Lower leg skin (tissue), 4 donors: ENCODE measurements at regions not wholly inside any gene's neighbourhood (a gene's known extent, or its start where the extent isn't known, plus 50 kb on each side); places are given as distances from the start of the nearest gene placed in this dataset.

Experiments used
- DNase-seq, 2 donors: peaks; one replicate each; pipeline ENCODE4 v3.0.0-alpha.2; 2019; ENCODE audit warnings: low spot score in 2 of 2
- H3K4me3 ChIP-seq: fragments of 200-600 bp; sonication (generic); 2 replicates; pipeline ENCODE4 v1.5.1; 2017; ENCODE audit warnings: mild to moderate bottlenecking, low read depth; ENCODE audit not compliant: poor library complexity, severe bottlenecking
- CTCF ChIP-seq, 3 donors: fragments of 450-650 bp; IDR thresholded peaks; one replicate each; pipeline ENCODE4 v1.5.1; 2016; ENCODE audit warnings: antibody characterized with exemption in 3 of 3, mild to moderate bottlenecking in 3 of 3, moderate library complexity in 2 of 3
- POLR2A ChIP-seq, 2 donors: fragments of 450-650 bp; IDR thresholded peaks; one replicate each; pipeline ENCODE4 v1.6.1; 2016 to 2017; ENCODE audit warnings: antibody characterized with exemption in 2 of 2, mild to moderate bottlenecking in 1 of 2, moderate library complexity in 1 of 2
- WGBS, 2 donors: methylation state at CpG; one replicate each; pipeline ENCODE4 v1.1.5; 2018; 5-methylcytosine and 5-hydroxymethylcytosine counted together
- intact Hi-C: fragments of 100-400 bp; cut with DNase I; formaldehyde crosslinking; loops from one replicate; pipeline ENCODE4 v1.15.0; 2023; ENCODE audit warnings: low total_unique reads

- intact Hi-C loops: no loop called here
- no peak for DNase-seq
- WGBS, 2 donors: 35 to 48% methylated on average over 2 of the region's 2 CpGs
- no peak overlapping the region for H3K4me3 ChIP-seq
- no peak for TF ChIP-seq CTCF (IDR thresholded peaks at IDR 0.05)
- TF ChIP-seq POLR2A (IDR thresholded peaks at IDR 0.05): no peak
These were observed 404.1 kb upstream of the ATP11B start for GRCh38 chr3:182389071-182389815.

- intact Hi-C loops: no loop called here
- no peak for DNase-seq
- 74 to 78% methylated on average over 7 of the region's 7 CpGs for WGBS, 2 donors
- TF ChIP-seq CTCF (IDR thresholded peaks at IDR 0.05) (no peak), POLR2A (IDR thresholded peaks at IDR 0.05) (no peak)
- no peak overlapping the region for H3K4me3 ChIP-seq
These were observed 402.9 kb upstream of the ATP11B start for GRCh38 chr3:182390421-182390820.

GRCh38 chr3:182392182-182392937, 400.9 kb upstream of the ATP11B start:
- DNase-seq: no peak
- H3K4me3 ChIP-seq: no peak overlapping the region
- TF ChIP-seq CTCF (IDR thresholded peaks at IDR 0.05): no peak
- no peak for TF ChIP-seq POLR2A (IDR thresholded peaks at IDR 0.05)
- intact Hi-C loops: no loop called here
- WGBS, 2 donors: 66 to 73% methylated on average over 4 of the region's 4 CpGs

- TF ChIP-seq POLR2A (IDR thresholded peaks at IDR 0.05) (no peak), CTCF (IDR thresholded peaks at IDR 0.05) (no peak)
- 38 to 40% methylated on average over 1 of the region's 1 CpG for WGBS, 2 donors
These were observed 400.2 kb upstream of the ATP11B start for GRCh38 chr3:182393151-182393550.

GRCh38 chr3:182393830-182394367, 399.4 kb upstream of the ATP11B start:
- WGBS, 2 donors: 36 to 43% methylated on average over 5 of the region's 5 CpGs
- intact Hi-C loops: loop anchor here (2.0 kb wide), 1 partner anchor 13 kb away; no protein-coding TSS in a partner anchor
- TF ChIP-seq POLR2A (IDR thresholded peaks at IDR 0.05) (no peak), CTCF (IDR thresholded peaks at IDR 0.05) (no peak)
- DNase-seq: no peak
- H3K4me3 ChIP-seq: no peak overlapping the region

More at GRCh38 chr3:182393151-182393550, 400.2 kb upstream of the ATP11B start:
- DNase-seq: no peak
- intact Hi-C loops: no loop called here
- H3K4me3 ChIP-seq: no peak overlapping the region
